PC-3 (cell line): ENCODE measurements at regions not wholly inside any gene's neighbourhood (a gene's known extent, or its start where the extent isn't known, plus 50 kb on each side); places are given as distances from the start of the nearest gene placed in this dataset.
A peak's percentile ranks its signal among the peaks of the same experiment; 100 is the strongest.

Source experiments
- ATAC-seq: fragments of 200-7000 bp; cut with Tn5 transposase; 2 replicates; pipeline ENCODE4 v1.9.1; 2020; ENCODE audit warnings: mild to moderate bottlenecking, moderate library complexity
- BruUV-seq: library from RNA; stranded (reverse); fragments of 400-500 nt; replicated peaks from 2 replicates; lab custom pipeline; 2021; lab: Mats Ljungman, UMichigan
- CTCF ChIA-PET: fragments of 300-600 bp; sonication (Branson Sonifier 250); formaldehyde crosslinking; loops from one replicate; lab custom pipeline; 2022; ENCODE audit warnings: antibody characterized with exemption; lab: Charles Lee
- POLR2A ChIA-PET: fragments of 300-600 bp; sonication (Branson Sonifier 250); formaldehyde crosslinking; loops from one replicate; lab custom pipeline; 2022; ENCODE audit warnings: antibody characterized with exemption; ENCODE audit not compliant: unreplicated experiment; lab: Charles Lee
- DNase-seq: peaks from one replicate; pipeline ENCODE4 v3.0.0-alpha.2; 2015
- H2AFZ ChIP-seq: fragments of 300-600 bp; sonication (generic); 2 replicates; pipeline ENCODE4 v1.6.0; 2016; ENCODE audit warnings: antibody characterized with exemption, low read length
- H3F3A ChIP-seq: fragments of 300-600 bp; sonication (generic); one replicate; pipeline ENCODE4 v1.6.0; 2017; ENCODE audit warnings: antibody characterized with exemption, low read length, control low read depth, mild to moderate bottlenecking; ENCODE audit not compliant: unreplicated experiment
- H3K27ac ChIP-seq: fragments of 300-600 bp; sonication (generic); 2 replicates; pipeline ENCODE4 v1.5.1; 2016; ENCODE audit warnings: mild to moderate bottlenecking, low read length
- H3K27me3 ChIP-seq: fragments of 300-600 bp; sonication (generic); 2 replicates; pipeline ENCODE4 v1.6.1; 2016; ENCODE audit warnings: low read length, mixed read lengths
- H3K36me3 ChIP-seq: fragments of 300-600 bp; sonication (generic); 2 replicates; pipeline ENCODE4 v1.6.1; 2016; ENCODE audit warnings: low read depth, mixed run types, low read length, mixed read lengths
- H3K4me1 ChIP-seq: fragments of 300-600 bp; sonication (generic); 2 replicates; pipeline ENCODE4 v1.5.1; 2016; ENCODE audit warnings: low read length; ENCODE audit not compliant: insufficient read depth
- H3K4me2 ChIP-seq: fragments of 300-600 bp; sonication (generic); 2 replicates; pipeline ENCODE4 v1.6.0; 2016; ENCODE audit warnings: low read length
- H3K4me3 ChIP-seq: fragments of 300-600 bp; sonication (generic); 2 replicates; pipeline ENCODE4 v1.5.1; 2016; ENCODE audit warnings: mild to moderate bottlenecking, low read length, mixed read lengths
- H3K79me2 ChIP-seq: fragments of 300-600 bp; sonication (generic); 2 replicates; pipeline ENCODE4 v1.6.1; 2017; ENCODE audit warnings: low read length, mixed read lengths
- H3K9ac ChIP-seq: fragments of 300-600 bp; sonication (generic); 2 replicates; pipeline ENCODE4 v1.6.0; 2016; ENCODE audit warnings: mild to moderate bottlenecking, low read length
- H3K9me2 ChIP-seq: fragments of 300-600 bp; sonication (generic); replicated peaks from 2 replicates; pipeline ENCODE4 v1.6.1; 2016; ENCODE audit warnings: mixed run types, low read length, mixed read lengths
- H3K9me3 ChIP-seq: fragments of 300-600 bp; sonication (generic); 2 replicates; pipeline ENCODE4 v1.6.1; 2016; ENCODE audit warnings: low read length, mixed read lengths
- H4K20me1 ChIP-seq: fragments of 300-600 bp; sonication (generic); 2 replicates; pipeline ENCODE4 v1.6.1; 2016; ENCODE audit warnings: low read length, mixed read lengths
- CTCF ChIP-seq: fragments of 300-600 bp; sonication (generic); conservative IDR thresholded peaks from 2 replicates; pipeline ENCODE4 v1.5.1; 2017; ENCODE audit warnings: antibody characterized with exemption, low read depth, mild to moderate bottlenecking, low read length
- EZH2 ChIP-seq: fragments of 300-600 bp; sonication (generic); IDR thresholded peaks from one replicate; pipeline ENCODE4 v1.6.1; 2017; ENCODE audit warnings: antibody characterized with exemption, mild to moderate bottlenecking, low read length; ENCODE audit not compliant: unreplicated experiment
- EZH2phosphoT487 ChIP-seq: fragments of 300-600 bp; sonication (generic); IDR thresholded peaks from 2 replicates; pipeline ENCODE4 v1.6.1; 2018; ENCODE audit warnings: mild to moderate bottlenecking, antibody characterized with exemption, low read length, borderline replicate concordance
- intact Hi-C: fragments of 100-400 bp; cut with micrococcal nuclease; formaldehyde crosslinking; loops from 2 replicates; pipeline ENCODE4 v1.9.0; 2023

- Histone ChIP-seq H3K36me3 (no peaks in the 10 kb centered on the region), H3K4me1 (peaks cover 9% of the 10 kb centered on the region), H4K20me1 (no peaks in the 10 kb centered on the region), H3K4me3 (no peak overlapping the region), H2AFZ (no peak overlapping the region), H3F3A (no peaks in the 10 kb centered on the region), H3K9ac (no peak overlapping the region), H3K27ac (no peak overlapping the region), H3K9me2 (no peaks in the 10 kb centered on the region), H3K27me3 (no peaks in the 10 kb centered on the region), H3K4me2 (0 out of 2 replicates have a peak overlapping the region, but pooled peaks have one; percentile 2), H3K9me3 (no peaks in the 10 kb centered on the region), H3K79me2 (no peaks in the 10 kb centered on the region)
- intact Hi-C loops: no loop called here
- TF ChIP-seq CTCF (no peak), EZH2phosphoT487 (no peak), EZH2 (no peak)
- BruUV-seq: no TSS peak
- CTCF ChIA-PET: interaction anchor here (0.6 kb wide), 1 partner anchor 92 kb away, joined by 4 read pairs; no protein-coding TSS in a partner anchor
- ATAC-seq (peak; percentile 22), DNase-seq (peak; percentile 33)
- POLR2A ChIA-PET: no interaction called here
These were observed 58.6 kb upstream of the ARHGAP5 start for GRCh38 chr14:32018391-32019092.

- no peaks in the 10 kb centered on the region for H3F3A ChIP-seq
- ChIA-PET CTCF (no interaction called here), POLR2A (no interaction called here)
- H2AFZ ChIP-seq: no peak overlapping the region
- no peaks in the 10 kb centered on the region for H3K9me3 ChIP-seq
- H3K27me3 ChIP-seq: no peaks in the 10 kb centered on the region
- H3K27ac ChIP-seq: no peak overlapping the region
- no peak overlapping the region for H3K9ac ChIP-seq
- H3K79me2 ChIP-seq: no peaks in the 10 kb centered on the region
- H4K20me1 ChIP-seq: no peaks in the 10 kb centered on the region
- no peak overlapping the region for H3K4me2 ChIP-seq
- BruUV-seq: no TSS peak
- peaks cover 9% of the 10 kb centered on the region for H3K4me1 ChIP-seq
- TF ChIP-seq EZH2phosphoT487 (no peak), CTCF (no peak), EZH2 (no peak)
- no peaks in the 10 kb centered on the region for H3K9me2 ChIP-seq
- no peak overlapping the region for H3K4me3 ChIP-seq
- no peaks in the 10 kb centered on the region for H3K36me3 ChIP-seq
- DNase-seq: no peak
- intact Hi-C loops: no loop called here
- ATAC-seq: no peak
These were observed 57.8 kb upstream of the ARHGAP5 start for GRCh38 chr14:32019276-32019675.

- Histone ChIP-seq H3F3A (no peaks in the 10 kb centered on the region), H3K4me2 (no peak overlapping the region), H3K4me1 (peaks cover 9% of the 10 kb centered on the region), H3K27ac (no peak overlapping the region), H3K9me3 (no peaks in the 10 kb centered on the region), H3K9ac (no peak overlapping the region), H4K20me1 (no peaks in the 10 kb centered on the region), H3K27me3 (no peaks in the 10 kb centered on the region), H3K4me3 (no peak overlapping the region), H3K79me2 (no peaks in the 10 kb centered on the region), H2AFZ (no peak overlapping the region), H3K9me2 (no peaks in the 10 kb centered on the region), H3K36me3 (no peaks in the 10 kb centered on the region)
- no TSS peak for BruUV-seq
- DNase-seq: no peak
- no peak for ATAC-seq
- intact Hi-C loops: no loop called here
- POLR2A ChIA-PET: no interaction called here
- TF ChIP-seq EZH2phosphoT487 (no peak), CTCF (no peak), EZH2 (no peak)
- CTCF ChIA-PET: no interaction called here
These were observed 56.2 kb upstream of the ARHGAP5 start for GRCh38 chr14:32020882-32021281.
